ENCODE measurements at regions not wholly inside any gene's neighbourhood (a gene's known extent, or its start where the extent isn't known, plus 50 kb on each side); places are given as distances from the start of the nearest gene placed in this dataset.

- peak overlapping the region; percentile 46; the same call in 1 of the 2 replicates for H2BK5ac ChIP-seq (ENCODE audit: low read depth, low read length)
- 1% methylated on average over 42 of the region's 42 CpGs; no CpG with 5 or more reads in 1 of the 2 experiments for WGBS, 2 experiments (ENCODE audit: extremely low coverage in 1 of 2, insufficient coverage in 1 of 2, insufficient read length in 1 of 2, insufficient replicate concordance in 2 of 2, low coverage in 1 of 2, low lambda C conversion rate in 2 of 2, missing lambda C conversion rate in 1 of 2)
- 0 out of 2 replicates have a peak overlapping the region, but pooled peaks have one; percentile 3 for H2BK20ac ChIP-seq (ENCODE audit: low read length)
- CTCF ChIA-PET (ENCODE audit: partially characterized antibody), result interaction anchor here (0.6 to 7.8 kb wide), 14 partner anchors 58 to 823 kb away, joined by 3 to 94 read pairs (median 4); no protein-coding TSS in a partner anchor
- no peak overlapping the region for H2AK5ac ChIP-seq (ENCODE audit: low read depth, low read length)
- H3K79me2 ChIP-seq (ENCODE audit: control insufficient read depth in 1 of 2, insufficient read depth in 2 of 2, low read length in 2 of 2), result no peaks in the 10 kb centered on the region
- no peak overlapping the region for H4K91ac ChIP-seq (replicated peaks; ENCODE audit: insufficient read length, low read length)
- H4K8ac ChIP-seq (ENCODE audit: extremely low read depth, insufficient read depth, low read length), result no peak overlapping the region
- no peak overlapping the region for H4K5ac ChIP-seq (ENCODE audit: insufficient read length, low read depth, low read length)
- DNase-seq (ENCODE audit: low read depth in 1 of 2, low spot score in 2 of 2), result peak in 1 of 2 experiments; percentile 68
- H3K9ac ChIP-seq (replicated peaks in 1 of 4; ENCODE audit: extremely low read depth in 1 of 4, low read depth in 3 of 4, low read length in 3 of 4), result peak overlapping the region in 1 of 4 experiments; percentile 13; a peak in 2 of 7 replicates
- H3K27me3 ChIP-seq (replicated peaks in 1 of 4; ENCODE audit: control insufficient read depth in 3 of 4, extremely low read depth in 1 of 4, insufficient read depth in 3 of 4, low read length in 3 of 4), result peaks cover 7 to 37% (median 34%) of the 10 kb centered on the region in 4 experiments
- H3K4me3 ChIP-seq (ENCODE audit: extremely low read depth in 1 of 4, insufficient read depth in 2 of 4, low read depth in 3 of 4, low read length in 4 of 4), result peak overlapping the region; percentile 55 to 77 (median 68)
- H3K9me3 ChIP-seq (ENCODE audit: insufficient read depth in 2 of 2, low read depth in 1 of 2, low read length in 1 of 2), result no peaks in the 10 kb centered on the region
- peak overlapping the region; percentile 84 to 98 for H3K4me2 ChIP-seq (ENCODE audit: insufficient read depth in 1 of 2, low read depth in 2 of 2, low read length in 2 of 2)
- no peak overlapping the region for H3K14ac ChIP-seq (ENCODE audit: insufficient read length)
- H3K27ac ChIP-seq (ENCODE audit: low read depth, low read length), result no peak overlapping the region
- peak overlapping the region; percentile 89 for H2AFZ ChIP-seq (ENCODE audit: low read length)
- H3K56ac ChIP-seq (replicated peaks; ENCODE audit: insufficient read length, low read depth, low read length), result no peak overlapping the region
- peaks cover 0 to 9% of the 10 kb centered on the region in 2 experiments for H4K20me1 ChIP-seq (replicated peaks in 1 of 2; ENCODE audit: control insufficient read depth in 1 of 2, insufficient read depth in 2 of 2, low read length in 2 of 2)
- H2BK120ac ChIP-seq (replicated peaks; ENCODE audit: low read depth, low read length), result no peak overlapping the region
- 0 out of 2 replicates have a peak overlapping the region, but pooled peaks have one; percentile 20 for H2BK12ac ChIP-seq (ENCODE audit: low read depth, low read length)
- H3K4me1 ChIP-seq (replicated peaks in 1 of 4; ENCODE audit: control insufficient read depth in 3 of 4, insufficient read depth in 4 of 4, low read length in 3 of 4), result peaks cover 0 to 12% (median 5%) of the 10 kb centered on the region in 4 experiments; a peak in 4 of 7 replicates
- peak; percentile 50 for FAIRE-seq
- peaks cover 32% of the 10 kb centered on the region for H3K23me2 ChIP-seq (ENCODE audit: low read depth, low read length)
- H3K4ac ChIP-seq (replicated peaks; ENCODE audit: insufficient read length, low read depth, low read length), result no peak overlapping the region
- H3K23ac ChIP-seq (ENCODE audit: insufficient read length), result no peak overlapping the region
- H3K79me1 ChIP-seq (ENCODE audit: low read depth, low read length), result no peaks in the 10 kb centered on the region
- POLR2A ChIA-PET (ENCODE audit: partially characterized antibody), result interaction anchor here (0.8 kb wide), 1 partner anchor 10 kb away, joined by 3 read pairs; no protein-coding TSS in a partner anchor
- H3K36me3 ChIP-seq (ENCODE audit: control insufficient read depth in 2 of 4, insufficient read depth in 4 of 4, low read length in 3 of 4), result no peaks in the 10 kb centered on the region
- no peak overlapping the region for H2BK15ac ChIP-seq (ENCODE audit: low read length)
- H3K18ac ChIP-seq (ENCODE audit: extremely low read depth, low read length), result no peak overlapping the region; the same call in 1 of the 2 replicates
- TF ChIP-seq E2F6 (IDR thresholded peaks at IDR 0.05), result no peak
- TF ChIP-seq CBX5 (IDR thresholded peaks at IDR 0.05; ENCODE audit: low read depth, low read length), result no peak
- TF ChIP-seq ATF2 (IDR thresholded peaks at IDR 0.05; ENCODE audit: low read length), result no peak
- TF ChIP-seq PHF8 (conservative IDR thresholded peaks at IDR 0.05; ENCODE audit: low read depth, low read length), result peak; percentile 31; the same call in 1 of the 2 replicates
- TF ChIP-seq EZH2 (IDR thresholded peaks at IDR 0.05; ENCODE audit: low read depth, low read length, severe bottlenecking), result no peak
- no peak for TF ChIP-seq GABPA (IDR thresholded peaks at IDR 0.05; ENCODE audit: borderline replicate concordance, insufficient read depth, low read length)
- peak; percentile 73 for TF ChIP-seq KDM4A (IDR thresholded peaks at IDR 0.05; ENCODE audit: low read depth, low read length, severe bottlenecking)
- TF ChIP-seq GTF2F1 (IDR thresholded peaks at IDR 0.05; ENCODE audit: borderline replicate concordance, low read depth, low read length), result no peak
- TF ChIP-seq JUN (IDR thresholded peaks at IDR 0.05; ENCODE audit: low read depth, low read length), result no peak
Measured at GRCh38 chr12:107320929-107321631, 227.7 kb upstream of the CRY1 start.

All from H1 (cell line).